Gastroesophageal sphincter (tissue), 3 donors: ENCODE measurements at regions not wholly inside any gene's neighbourhood (a gene's known extent, or its start where the extent isn't known, plus 50 kb on each side); places are given as distances from the start of the nearest gene placed in this dataset.

Experiments
- EP300 ChIP-seq: sonication (generic); formaldehyde crosslinking; IDR thresholded peaks from one replicate; pipeline ENCODE4 v1.6.1; 2017; ENCODE audit warnings: antibody characterized with exemption, mild to moderate bottlenecking
- POLR2A ChIP-seq, 2 donors: fragments of 450-650 bp; IDR thresholded peaks; one replicate each; pipeline ENCODE4 v1.6.1; 2017; ENCODE audit warnings: antibody characterized with exemption in 2 of 2, mild to moderate bottlenecking in 2 of 2, moderate library complexity in 1 of 2
- POLR2AphosphoS5 ChIP-seq: sonication (generic); formaldehyde crosslinking; IDR thresholded peaks from one replicate; pipeline ENCODE4 v1.6.1; 2017; ENCODE audit warnings: antibody characterized with exemption
- TF ChIP-seq, protein P1 (sequence below), 4 experiments: fragments of 200-600 bp in 2 of 4; fragments of 450-650 bp in 2 of 4; sonication (generic) in 1 of 4; IDR thresholded peaks; one replicate each; pipeline ENCODE4 v1.5.1; 2017 to 2019; ENCODE audit warnings: antibody characterized with exemption in 4 of 4, mild to moderate bottlenecking in 2 of 4, moderate library complexity in 2 of 4

DNA sequence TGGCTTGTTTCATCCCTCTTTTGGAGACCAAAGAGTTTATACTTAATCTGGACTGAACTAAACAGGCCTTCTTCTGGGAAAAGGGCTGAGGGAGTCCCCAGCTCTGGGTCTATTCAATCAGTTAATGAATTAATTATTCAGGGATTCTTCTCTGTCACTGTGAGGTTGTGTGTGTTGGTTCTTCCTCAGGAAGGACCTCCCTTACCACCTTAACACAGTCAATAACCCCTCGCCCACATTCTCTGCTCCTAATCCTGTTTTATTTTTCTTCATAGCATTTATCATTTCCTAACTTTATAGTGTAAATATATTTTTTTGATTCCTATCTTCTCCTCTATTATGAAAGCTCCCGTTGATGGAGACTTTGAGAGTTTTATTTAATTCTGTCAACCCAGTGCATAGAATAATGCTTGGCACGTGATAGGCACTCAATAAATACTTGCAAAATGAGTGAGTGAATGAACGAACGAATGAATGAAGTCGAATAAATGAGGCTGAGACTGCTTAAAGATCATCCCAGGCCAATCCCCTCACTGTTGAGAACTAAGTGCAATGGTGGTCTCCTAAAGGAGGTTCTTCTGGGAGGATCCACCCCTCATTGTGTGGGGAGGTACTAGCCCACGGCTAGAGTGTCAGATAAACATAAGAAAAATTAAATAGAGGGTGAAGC, 179.6 kb upstream of the JARID2 start:
- no peak for TF ChIP-seq POLR2A (IDR thresholded peaks at IDR 0.05)
- TF ChIP-seq, protein P1, sequence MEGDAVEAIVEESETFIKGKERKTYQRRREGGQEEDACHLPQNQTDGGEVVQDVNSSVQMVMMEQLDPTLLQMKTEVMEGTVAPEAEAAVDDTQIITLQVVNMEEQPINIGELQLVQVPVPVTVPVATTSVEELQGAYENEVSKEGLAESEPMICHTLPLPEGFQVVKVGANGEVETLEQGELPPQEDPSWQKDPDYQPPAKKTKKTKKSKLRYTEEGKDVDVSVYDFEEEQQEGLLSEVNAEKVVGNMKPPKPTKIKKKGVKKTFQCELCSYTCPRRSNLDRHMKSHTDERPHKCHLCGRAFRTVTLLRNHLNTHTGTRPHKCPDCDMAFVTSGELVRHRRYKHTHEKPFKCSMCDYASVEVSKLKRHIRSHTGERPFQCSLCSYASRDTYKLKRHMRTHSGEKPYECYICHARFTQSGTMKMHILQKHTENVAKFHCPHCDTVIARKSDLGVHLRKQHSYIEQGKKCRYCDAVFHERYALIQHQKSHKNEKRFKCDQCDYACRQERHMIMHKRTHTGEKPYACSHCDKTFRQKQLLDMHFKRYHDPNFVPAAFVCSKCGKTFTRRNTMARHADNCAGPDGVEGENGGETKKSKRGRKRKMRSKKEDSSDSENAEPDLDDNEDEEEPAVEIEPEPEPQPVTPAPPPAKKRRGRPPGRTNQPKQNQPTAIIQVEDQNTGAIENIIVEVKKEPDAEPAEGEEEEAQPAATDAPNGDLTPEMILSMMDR (IDR thresholded peaks at IDR 0.05) = no peak
- TF ChIP-seq EP300 = no peak
- no peak for TF ChIP-seq POLR2AphosphoS5
